HG03457 (cell line): ENCODE measurements at regions not wholly inside any gene's neighbourhood (a gene's known extent, or its start where the extent isn't known, plus 50 kb on each side); places are given as distances from the start of the nearest gene placed in this dataset.

Experiments
- ATAC-seq: cut with Tn5 transposase; IDR thresholded peaks from one replicate; pipeline ENCODE4 v1.9.1; 2021; ENCODE audit warnings: moderate number of reproducible peaks; ENCODE audit not compliant: unreplicated experiment

GRCh38 chr18:10032331-10033015, 118.7 kb downstream of the VAPA start:
- no peak for ATAC-seq

GRCh38 chr18:10033016-10033399, 119.2 kb downstream of the VAPA start:
- no peak for ATAC-seq

GRCh38 chr18:10035281-10035991, 121.6 kb downstream of the VAPA start:
- ATAC-seq, result no peak

GRCh38 chr18:10036479-10036878, 122.7 kb downstream of the VAPA start:
- ATAC-seq, result no peak

GRCh38 chr18:10037181-10037580, 123.4 kb downstream of the VAPA start:
- no peak for ATAC-seq

- no peak for ATAC-seq
Measured at GRCh38 chr18:10038268-10038667, 124.5 kb downstream of the VAPA start.

- ATAC-seq, result no peak
Measured at GRCh38 chr18:10040287-10041011, 126.6 kb downstream of the VAPA start.

DNA sequence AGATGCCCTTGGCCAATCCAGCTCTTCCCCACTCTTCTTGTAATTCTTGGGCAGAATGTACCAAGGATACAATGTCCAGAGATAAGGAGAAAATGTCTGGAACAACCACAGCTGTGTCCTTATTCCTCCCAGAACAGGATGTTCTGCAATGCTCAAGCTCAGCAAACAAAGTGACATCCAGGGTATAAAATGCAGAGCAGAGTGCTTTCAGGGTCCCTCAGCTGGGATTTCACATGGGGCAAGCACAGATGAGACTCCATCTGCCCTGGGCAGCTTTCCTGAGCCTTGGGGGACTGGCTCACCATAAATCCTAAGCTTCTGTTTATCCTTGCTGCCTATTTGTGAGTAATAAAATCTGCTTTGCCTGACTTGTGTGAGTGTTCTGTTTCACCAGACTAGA, 127.4 kb downstream of the VAPA start:
- no peak for ATAC-seq

DNA sequence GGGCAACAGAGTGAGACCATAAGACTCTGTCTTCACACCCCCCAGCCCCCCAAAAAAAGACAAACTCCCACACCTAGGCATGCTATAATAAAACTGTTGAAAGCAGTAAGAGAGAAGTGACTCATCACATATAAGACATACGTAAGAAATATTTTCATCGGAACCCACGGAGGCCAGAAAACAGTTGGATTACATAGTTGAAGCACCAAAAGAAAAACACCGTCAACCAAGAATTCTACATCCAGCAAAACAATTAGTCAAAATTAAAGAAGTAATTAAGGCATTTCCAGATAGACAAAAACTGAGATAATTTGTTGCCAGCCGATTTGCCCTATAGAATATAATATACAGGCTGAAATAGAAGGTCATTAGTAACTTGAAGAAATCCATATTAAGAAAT, 128.7 kb downstream of the VAPA start:
- ATAC-seq, result no peak

DNA sequence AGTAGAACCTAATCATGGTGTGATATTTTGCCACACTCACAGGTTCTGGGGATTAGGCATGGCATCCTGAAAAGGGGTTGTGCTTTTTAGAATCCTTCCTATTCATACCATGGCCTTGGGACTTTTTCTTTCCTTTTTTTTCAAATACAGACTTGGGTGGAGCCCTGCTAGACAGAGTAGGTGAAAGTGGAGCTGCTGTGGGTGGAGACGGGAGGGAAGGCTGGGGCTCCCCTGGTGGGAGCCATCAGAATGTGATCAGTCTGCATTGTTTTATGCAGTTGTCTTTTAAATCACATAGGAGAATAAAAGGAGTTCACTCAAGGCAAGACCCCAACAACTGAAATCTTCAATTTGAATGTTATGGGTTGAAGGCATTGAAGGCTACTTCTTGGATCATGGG, 130.2 kb downstream of the VAPA start:
- ATAC-seq, result no peak

DNA sequence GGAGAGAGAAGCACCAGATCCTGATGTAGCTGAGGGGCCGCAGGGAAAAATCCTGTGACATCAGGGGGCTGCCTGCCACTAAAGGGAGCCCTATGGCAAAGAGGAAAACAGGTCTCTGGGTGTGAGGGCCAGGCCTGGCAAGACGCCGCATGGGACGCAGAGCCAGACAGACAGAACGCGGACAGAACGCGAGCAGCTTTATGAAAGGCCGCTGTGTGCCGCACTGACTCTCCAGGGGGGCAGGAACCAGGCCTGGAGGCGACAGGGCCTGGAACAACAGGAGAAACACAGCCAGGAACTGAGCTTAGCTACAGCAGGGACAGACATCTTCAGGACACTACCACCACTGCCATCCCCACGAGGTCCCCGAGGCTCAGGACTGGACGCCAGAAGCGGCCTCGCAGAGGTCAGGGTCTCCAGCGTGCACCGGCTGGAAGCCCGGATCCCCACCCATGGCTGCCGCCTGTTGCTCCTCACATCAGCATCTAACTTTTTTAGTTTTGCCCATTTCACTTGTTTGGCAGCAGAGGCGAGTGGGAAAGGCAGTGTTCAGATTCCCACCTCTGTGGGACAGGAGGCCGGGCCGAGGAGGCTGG, 131.6 kb downstream of the VAPA start:
- ATAC-seq, result no peak

- ATAC-seq, result no peak
Measured at GRCh38 chr18:10046178-10046807, 132.5 kb downstream of the VAPA start.

DNA sequence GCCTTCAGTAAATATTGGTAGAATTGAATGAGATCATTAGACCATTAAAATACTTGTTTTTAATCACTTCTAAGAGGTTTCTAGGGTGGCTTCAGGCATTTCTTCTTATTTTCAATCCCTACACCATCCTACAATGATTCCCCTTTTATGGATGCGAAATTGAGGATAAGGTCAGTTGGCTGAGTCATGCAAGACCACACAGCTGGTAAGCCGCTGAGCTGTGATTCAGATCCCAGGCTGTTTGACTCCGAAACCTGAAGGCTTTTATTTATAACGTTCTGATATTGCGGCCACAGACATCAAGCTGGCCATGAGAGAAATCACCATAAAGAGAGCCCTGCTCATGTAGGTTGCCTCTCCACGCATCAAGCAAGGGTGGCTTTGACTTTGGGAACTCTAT, 133.4 kb downstream of the VAPA start:
- no peak for ATAC-seq

- no peak for ATAC-seq
Measured at GRCh38 chr18:10049747-10050146, 135.9 kb downstream of the VAPA start.

- ATAC-seq, result no peak
Measured at GRCh38 chr18:10050956-10051355, 137.1 kb downstream of the VAPA start.

- no peak for ATAC-seq
Measured at GRCh38 chr18:10051877-10052631, 138.2 kb downstream of the VAPA start.

DNA sequence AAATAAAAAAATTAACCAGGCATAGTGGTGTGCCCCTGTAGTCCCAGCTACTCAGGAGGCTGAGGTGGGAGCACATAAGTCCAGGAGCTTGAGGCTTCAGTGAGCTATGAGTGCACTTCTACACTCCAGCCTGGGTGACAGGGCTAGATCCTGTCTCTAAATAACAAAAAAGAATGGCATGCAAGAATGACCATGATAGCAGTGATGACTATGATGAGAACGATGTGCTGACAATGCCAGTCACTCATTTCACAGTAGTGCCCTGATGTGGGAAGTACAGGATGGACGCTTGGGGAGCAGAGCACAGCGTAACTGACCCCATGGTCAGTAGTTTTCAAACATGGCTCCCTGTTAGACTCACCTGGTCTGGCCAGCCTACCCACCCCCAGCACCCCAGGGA, 139.1 kb downstream of the VAPA start:
- no peak for ATAC-seq

- no peak for ATAC-seq
Measured at GRCh38 chr18:10053861-10054260, 140.0 kb downstream of the VAPA start.

GRCh38 chr18:10054366-10054765, 140.6 kb downstream of the VAPA start:
- no peak for ATAC-seq

GRCh38 chr18:10055125-10055750, 141.4 kb downstream of the VAPA start:
- no peak for ATAC-seq
